HG02970 (cell line): ENCODE measurements at regions not wholly inside any gene's neighbourhood (a gene's known extent, or its start where the extent isn't known, plus 50 kb on each side); places are given as distances from the start of the nearest gene placed in this dataset.

Source experiments
- ATAC-seq: cut with Tn5 transposase; IDR thresholded peaks from one replicate; pipeline ENCODE4 v1.9.1; 2021; ENCODE audit warnings: mild to moderate bottlenecking, moderate library complexity, moderate number of reproducible peaks; ENCODE audit not compliant: unreplicated experiment, low FRiP score

- ATAC-seq = no peak
Measured at GRCh38 chr6:47152666-47153403, 110.7 kb upstream of the ADGRF1 start.

- no peak for ATAC-seq
Measured at GRCh38 chr6:47151232-47151898, 109.2 kb upstream of the ADGRF1 start.

DNA sequence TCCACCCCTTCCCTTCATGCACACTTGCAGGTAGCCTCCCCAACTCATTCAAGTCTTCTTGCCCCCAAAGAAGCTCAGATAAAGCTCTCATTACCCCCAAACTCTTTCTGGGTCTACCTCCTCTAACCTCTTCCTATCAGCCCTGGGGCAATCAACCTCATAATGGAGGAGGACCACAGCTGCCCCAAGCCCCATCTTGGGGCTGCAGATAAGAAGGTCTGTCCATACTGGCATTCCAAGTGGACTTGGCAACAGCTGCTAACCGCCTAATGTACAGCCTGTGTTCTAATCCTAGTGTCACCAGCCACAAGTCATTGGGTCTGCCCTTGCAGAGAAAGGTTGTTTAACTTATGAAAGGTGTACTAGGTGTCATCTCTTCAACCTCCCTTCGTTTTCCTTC lies 107.4 kb upstream of the ADGRF1 start:
- ATAC-seq = no peak

DNA sequence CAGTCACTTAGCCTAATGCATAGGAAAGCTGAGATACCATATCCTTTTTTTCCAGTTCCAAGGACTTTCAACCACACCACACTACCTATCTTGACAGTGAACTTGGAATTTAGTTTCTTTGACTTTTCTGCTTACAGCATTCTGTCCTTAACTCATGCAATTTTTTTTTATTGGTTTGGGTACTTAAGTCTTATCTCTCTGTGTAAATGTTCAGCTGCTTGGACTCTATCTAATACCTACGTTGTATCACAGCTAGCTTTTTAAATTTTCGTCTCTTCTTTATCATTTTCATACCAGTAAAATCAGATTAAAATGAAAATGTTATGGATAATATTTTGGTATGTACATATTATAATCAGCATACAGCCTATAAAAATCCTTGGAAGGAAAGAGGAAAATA lies 106.9 kb upstream of the ADGRF1 start:
- ATAC-seq = no peak

GRCh38 chr6:47147836-47148344 lies 105.8 kb upstream of the ADGRF1 start:
- ATAC-seq = no peak

GRCh38 chr6:47147175-47147727 lies 105.1 kb upstream of the ADGRF1 start:
- no peak for ATAC-seq

- no peak for ATAC-seq
Measured at GRCh38 chr6:47146431-47147174, 104.5 kb upstream of the ADGRF1 start.

- ATAC-seq = no peak
Measured at GRCh38 chr6:47145212-47145611, 103.1 kb upstream of the ADGRF1 start.

GRCh38 chr6:47144306-47144705 lies 102.2 kb upstream of the ADGRF1 start:
- no peak for ATAC-seq

GRCh38 chr6:47141963-47142362 lies 99.8 kb upstream of the ADGRF1 start:
- ATAC-seq = no peak

DNA sequence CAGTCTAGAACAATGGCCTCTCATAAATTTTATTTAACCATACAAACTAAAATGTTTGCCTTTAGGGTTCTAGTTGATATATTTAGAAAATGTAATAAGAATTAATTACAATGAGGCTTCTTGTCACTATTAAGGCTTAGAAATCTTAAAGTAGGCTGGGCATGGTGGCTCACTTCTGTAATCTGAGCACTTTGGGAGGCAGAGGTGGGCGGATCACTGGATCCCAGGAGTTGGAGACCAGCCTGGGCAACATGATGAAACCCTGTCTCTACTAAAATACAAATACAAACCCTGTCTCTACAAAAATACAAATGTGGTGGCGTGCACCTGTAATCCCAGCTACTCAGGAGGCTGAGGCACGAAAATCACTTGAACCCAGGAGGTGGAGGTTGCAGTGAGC lies 99.0 kb upstream of the ADGRF1 start:
- no peak for ATAC-seq

DNA sequence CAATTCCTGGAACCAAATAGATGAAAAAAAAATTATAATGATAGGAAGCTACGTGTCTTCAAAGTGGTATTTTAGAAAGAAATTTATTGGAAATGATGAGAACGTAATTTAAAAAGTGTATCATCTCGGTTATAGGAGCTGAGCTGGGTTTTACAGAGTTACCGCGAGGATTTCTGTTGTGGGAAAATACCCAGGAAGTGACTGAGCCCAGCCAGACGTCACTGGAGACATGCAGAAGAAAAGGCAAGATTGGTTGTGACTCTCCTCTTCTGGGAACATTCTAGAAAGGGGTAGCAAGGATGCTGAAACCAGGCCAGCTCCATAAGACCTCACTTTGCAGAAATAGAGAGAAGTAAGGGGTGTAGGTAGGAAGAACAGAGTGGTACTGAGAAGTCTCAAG lies 95.9 kb upstream of the ADGRF1 start:
- no peak for ATAC-seq

GRCh38 chr6:47137073-47137472 lies 94.9 kb upstream of the ADGRF1 start:
- no peak for ATAC-seq

DNA sequence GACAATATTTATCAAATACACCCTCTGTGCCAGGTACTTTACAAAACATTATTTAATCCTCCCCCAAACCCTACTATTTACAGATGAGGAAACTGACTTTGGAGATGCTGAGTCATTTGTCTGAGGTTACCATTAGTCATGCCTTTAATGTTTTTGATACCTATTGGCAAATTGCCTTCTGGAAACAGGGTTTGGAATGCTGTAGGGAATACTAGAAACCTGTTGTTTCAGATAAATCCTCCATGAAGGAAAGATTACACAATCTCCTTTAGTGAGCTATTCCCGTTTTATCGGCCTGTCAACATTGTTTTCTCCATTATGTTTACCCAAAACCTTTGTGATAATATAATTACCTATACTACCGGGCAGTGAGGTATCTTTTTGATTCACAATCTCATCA lies 93.6 kb upstream of the ADGRF1 start:
- ATAC-seq = no peak

- no peak for ATAC-seq
Measured at GRCh38 chr6:47134476-47135189, 92.5 kb upstream of the ADGRF1 start.

- no peak for ATAC-seq
Measured at GRCh38 chr6:47133230-47134000, 91.3 kb upstream of the ADGRF1 start.

DNA sequence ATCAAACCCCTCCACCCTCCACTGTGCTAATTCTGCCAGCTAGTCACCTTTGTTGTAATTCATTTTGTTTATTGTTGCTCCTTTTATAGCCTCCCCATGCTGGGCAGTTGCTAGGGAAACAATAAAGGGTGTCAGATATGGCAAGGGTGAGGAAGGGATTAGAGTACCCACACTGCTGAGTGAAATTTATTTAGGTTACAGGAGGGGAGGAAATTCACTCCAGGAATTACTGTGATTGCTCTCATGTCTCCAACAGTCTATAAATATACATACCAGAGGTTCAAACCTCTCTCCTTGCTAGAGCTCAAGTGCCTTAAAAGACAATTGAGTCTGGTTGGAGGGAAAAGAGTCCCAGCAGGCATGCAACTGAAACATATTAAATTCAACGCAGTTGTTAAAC lies 90.6 kb upstream of the ADGRF1 start:
- no peak for ATAC-seq

- ATAC-seq = no peak
Measured at GRCh38 chr6:47131773-47132172, 89.6 kb upstream of the ADGRF1 start.

DNA sequence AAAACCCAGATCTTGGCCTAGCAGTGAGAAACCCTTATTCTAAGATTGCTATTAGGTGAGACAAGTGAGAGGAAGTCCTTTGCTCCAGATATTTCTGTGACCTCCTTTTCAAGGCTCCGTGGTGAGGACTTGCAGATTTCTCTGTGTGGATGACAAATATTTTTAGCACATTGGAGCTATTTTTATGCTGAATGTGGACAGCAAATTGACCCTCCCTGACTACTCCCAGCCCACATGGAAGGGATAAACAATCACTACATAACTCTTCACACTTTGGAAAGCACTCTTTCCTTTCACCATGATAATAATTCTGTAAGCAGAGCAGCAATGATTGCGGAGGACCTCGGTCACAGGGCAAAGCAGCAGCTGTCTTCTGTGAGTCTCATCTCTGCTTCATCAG lies 88.0 kb upstream of the ADGRF1 start:
- no peak for ATAC-seq

- ATAC-seq = no peak
Measured at GRCh38 chr6:47129129-47129528, 87.0 kb upstream of the ADGRF1 start.
